Type B pancreatic cell (in vitro differentiated cells): ENCODE measurements at regions not wholly inside any gene's neighbourhood (a gene's known extent, or its start where the extent isn't known, plus 50 kb on each side); places are given as distances from the start of the nearest gene placed in this dataset.
"Not testable (repeated sequence)": the region's sequence is repeated elsewhere in the genome, so short reads cannot be mapped to it uniquely, and the experiment has no call there.

ENCODE experiments used
- DNase-seq: peaks from one replicate; pipeline ENCODE4 v3.0.0; 2021; ENCODE audit warnings: mixed read lengths; ENCODE audit not compliant: unreplicated experiment; ENCODE audit errors: extremely low spot score
- H3K27ac Mint-ChIP-seq: 2 replicates; pipeline ENCODE4 v1.8.0; 2021; ENCODE audit warnings: mild to moderate bottlenecking, mixed read lengths
- H3K27me3 Mint-ChIP-seq: 2 replicates; pipeline ENCODE4 v1.8.0; 2021; ENCODE audit warnings: mixed read lengths
- H3K36me3 Mint-ChIP-seq: 2 replicates; pipeline ENCODE4 v1.8.0; 2021; ENCODE audit warnings: mixed read lengths
- H3K4me1 Mint-ChIP-seq: one replicate; pipeline ENCODE4 v1.8.0; 2021; ENCODE audit warnings: mixed read lengths; ENCODE audit not compliant: unreplicated experiment
- H3K4me3 Mint-ChIP-seq: 2 replicates; pipeline ENCODE4 v1.8.0; 2021; ENCODE audit warnings: mild to moderate bottlenecking, mixed read lengths
- H3K9me3 Mint-ChIP-seq: 2 replicates; pipeline ENCODE4 v1.8.0; 2021; ENCODE audit warnings: mixed read lengths
- CTCF ChIP-seq: fragments of 200-600 bp; sonication (generic); conservative IDR thresholded peaks from 2 replicates; pipeline ENCODE4 v1.5.0; 2021; ENCODE audit warnings: antibody characterized with exemption, mild to moderate bottlenecking

GRCh38 chrX:37912777-37913176 lies 65.4 kb upstream of the DYNLT3 start:
- H3K27ac Mint-ChIP-seq: no peak overlapping the region
- H3K27me3 Mint-ChIP-seq: peaks cover 3% of the 10 kb centered on the region
- DNase-seq: no peak
- TF ChIP-seq CTCF: no peak
- no peaks in the 10 kb centered on the region for H3K4me1 Mint-ChIP-seq
- no peak overlapping the region for H3K4me3 Mint-ChIP-seq
- H3K9me3 Mint-ChIP-seq: no peaks in the 10 kb centered on the region
- no peaks in the 10 kb centered on the region for H3K36me3 Mint-ChIP-seq

GRCh38 chrX:37918168-37918567 lies 70.8 kb upstream of the DYNLT3 start:
- H3K27ac Mint-ChIP-seq: no peak overlapping the region
- no peaks in the 10 kb centered on the region for H3K27me3 Mint-ChIP-seq
- no peaks in the 10 kb centered on the region for H3K9me3 Mint-ChIP-seq
- DNase-seq: no peak
- no peak overlapping the region for H3K4me3 Mint-ChIP-seq
- no peak for TF ChIP-seq CTCF
- no peaks in the 10 kb centered on the region for H3K36me3 Mint-ChIP-seq
- no peaks in the 10 kb centered on the region for H3K4me1 Mint-ChIP-seq

GRCh38 chrX:37918703-37919102 lies 71.3 kb upstream of the DYNLT3 start:
- H3K9me3 Mint-ChIP-seq: no peaks in the 10 kb centered on the region
- no peak for DNase-seq
- TF ChIP-seq CTCF: no peak
- H3K4me3 Mint-ChIP-seq: no peak overlapping the region
- no peaks in the 10 kb centered on the region for H3K36me3 Mint-ChIP-seq
- H3K27ac Mint-ChIP-seq: no peak overlapping the region
- H3K4me1 Mint-ChIP-seq: no peaks in the 10 kb centered on the region
- no peaks in the 10 kb centered on the region for H3K27me3 Mint-ChIP-seq

GRCh38 chrX:37921758-37922157 lies 74.4 kb upstream of the DYNLT3 start:
- peaks cover 3% of the 10 kb centered on the region for H3K9me3 Mint-ChIP-seq
- H3K4me1 Mint-ChIP-seq: no peaks in the 10 kb centered on the region
- H3K27ac Mint-ChIP-seq: no peak overlapping the region
- TF ChIP-seq CTCF: no peak
- no peaks in the 10 kb centered on the region for H3K27me3 Mint-ChIP-seq
- no peaks in the 10 kb centered on the region for H3K36me3 Mint-ChIP-seq
- no peak for DNase-seq
- no peak overlapping the region for H3K4me3 Mint-ChIP-seq

GRCh38 chrX:37922928-37923327 lies 75.6 kb upstream of the DYNLT3 start:
- Mint-ChIP-seq H3K27ac (no peak overlapping the region), H3K27me3 (no peaks in the 10 kb centered on the region), H3K4me1 (no peaks in the 10 kb centered on the region), H3K4me3 (no peak overlapping the region), H3K9me3 (peaks cover 5% of the 10 kb centered on the region), H3K36me3 (no peaks in the 10 kb centered on the region)
- TF ChIP-seq CTCF: no peak
- DNase-seq: no peak

- H3K27ac Mint-ChIP-seq, H3K4me1 Mint-ChIP-seq, H3K4me3 Mint-ChIP-seq, H3K36me3 Mint-ChIP-seq, H3K27me3 Mint-ChIP-seq, DNase-seq, H3K9me3 Mint-ChIP-seq: not testable (repeated sequence)
Observed at GRCh38 chrX:37925761-37926160, 78.4 kb upstream of the DYNLT3 start.
